ENCODE measurements at regions not wholly inside any gene's neighbourhood (a gene's known extent, or its start where the extent isn't known, plus 50 kb on each side); places are given as distances from the start of the nearest gene placed in this dataset.
"Not testable (repeated sequence)": the region's sequence is repeated elsewhere in the genome, so short reads cannot be mapped to it uniquely, and the experiment has no call there.

DNA sequence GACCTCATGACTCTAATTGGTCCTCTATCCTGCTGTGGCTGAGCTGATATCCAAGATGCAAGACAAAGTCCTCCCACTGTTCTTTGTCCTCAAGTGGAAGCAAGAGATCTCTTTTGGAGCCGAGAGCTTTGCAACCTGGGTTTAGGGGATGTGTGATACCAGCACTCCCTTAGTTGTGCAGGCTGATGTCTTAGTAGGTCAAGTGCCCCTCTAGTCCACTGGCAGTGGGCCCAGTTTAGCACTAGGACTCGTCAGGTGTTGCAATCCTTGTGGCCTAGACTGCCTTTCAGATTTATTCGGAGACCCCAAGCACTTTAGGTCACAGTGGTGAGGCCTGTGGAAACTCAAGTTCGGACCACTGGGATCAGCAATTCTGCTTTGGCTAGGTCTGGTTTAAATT lies 64.0 kb downstream of the GPRASP3 start:
- DNase-seq: no peak

- DNase-seq: no peak
Observed at GRCh38 chrX:102787283-102787682, 66.7 kb downstream of the GPRASP3 start.

GRCh38 chrX:102808336-102808735 lies 87.8 kb downstream of the GPRASP3 start:
- no peak for DNase-seq

GRCh38 chrX:102818269-102818668 lies 97.7 kb downstream of the GPRASP3 start:
- DNase-seq: not testable (repeated sequence)

GRCh38 chrX:102832661-102833060 lies 104.4 kb upstream of the RAB40AL start:
- no peak for DNase-seq

DNA sequence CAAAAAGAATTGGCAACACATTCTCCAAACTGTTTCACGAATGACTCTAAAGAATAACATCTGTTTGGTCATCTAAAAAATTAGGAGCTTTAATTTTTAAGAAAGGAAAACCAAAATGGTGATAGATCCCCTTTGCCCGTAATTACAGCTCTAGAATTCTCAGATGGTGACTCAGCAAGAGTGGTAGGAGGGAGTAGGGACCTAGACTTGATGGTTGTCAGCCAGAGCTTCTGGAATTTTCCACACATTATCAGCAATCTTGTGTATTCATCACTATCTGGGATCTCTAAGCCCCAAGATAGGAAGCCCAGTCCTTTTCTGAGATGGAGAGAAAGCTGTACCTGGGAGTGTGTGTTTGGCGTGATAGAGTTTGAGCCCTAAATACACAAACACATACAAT lies 103.9 kb upstream of the RAB40AL start:
- no peak for DNase-seq

DNA sequence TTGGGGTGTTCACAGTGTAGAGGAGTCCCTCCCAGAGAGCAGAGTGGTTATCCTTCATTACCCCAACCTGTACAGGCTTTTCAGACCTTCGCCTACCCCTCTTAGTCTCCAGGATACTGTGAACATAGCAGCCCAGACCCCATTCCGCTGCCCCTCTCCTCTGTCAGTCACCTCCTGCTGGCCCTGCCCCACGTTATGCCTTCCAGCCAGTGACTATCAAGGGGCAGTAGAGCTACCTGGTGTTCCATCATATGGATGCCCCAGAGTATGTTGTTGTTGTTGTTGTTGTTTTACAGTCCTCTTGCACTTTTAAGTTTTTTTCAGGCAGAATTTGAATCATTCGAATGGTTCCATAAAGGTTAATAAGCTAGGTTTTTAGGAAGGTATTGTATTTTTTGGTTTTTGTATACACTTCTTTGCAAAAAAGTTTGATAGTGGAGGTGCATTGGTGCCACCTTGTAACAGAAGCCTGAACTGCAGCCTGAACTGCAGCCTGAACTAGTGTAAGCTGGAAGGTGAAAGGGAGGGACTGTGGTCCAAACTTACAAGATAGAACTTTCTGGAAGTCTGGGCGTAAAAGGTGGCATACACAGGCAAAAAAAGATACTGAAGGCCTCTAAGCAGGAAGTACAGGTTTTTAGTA lies 101.4 kb upstream of the RAB40AL start:
- no peak for DNase-seq

DNA sequence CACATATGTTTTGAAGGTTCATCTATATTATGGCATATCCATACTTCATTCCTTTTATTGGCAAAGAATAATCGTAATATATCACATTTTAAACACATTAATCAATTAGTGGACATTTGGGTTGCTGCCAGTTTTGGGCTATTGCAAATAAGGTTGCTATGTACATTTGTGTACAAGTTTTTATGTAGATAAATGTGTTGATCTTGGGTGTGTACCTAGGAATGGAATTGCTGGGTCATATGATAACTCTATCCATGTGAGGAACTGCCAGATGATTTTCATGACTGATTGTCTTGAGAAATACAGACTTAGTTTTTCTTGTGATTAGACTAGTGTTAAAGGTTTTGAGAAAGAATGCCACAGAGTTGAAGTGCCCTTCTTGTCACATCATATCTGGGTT lies 99.2 kb upstream of the RAB40AL start:
- no peak for DNase-seq

GRCh38 chrX:102840871-102841705 lies 96.0 kb upstream of the RAB40AL start:
- no peak for DNase-seq

GRCh38 chrX:102841706-102842003 lies 95.4 kb upstream of the RAB40AL start:
- no peak for DNase-seq

DNA sequence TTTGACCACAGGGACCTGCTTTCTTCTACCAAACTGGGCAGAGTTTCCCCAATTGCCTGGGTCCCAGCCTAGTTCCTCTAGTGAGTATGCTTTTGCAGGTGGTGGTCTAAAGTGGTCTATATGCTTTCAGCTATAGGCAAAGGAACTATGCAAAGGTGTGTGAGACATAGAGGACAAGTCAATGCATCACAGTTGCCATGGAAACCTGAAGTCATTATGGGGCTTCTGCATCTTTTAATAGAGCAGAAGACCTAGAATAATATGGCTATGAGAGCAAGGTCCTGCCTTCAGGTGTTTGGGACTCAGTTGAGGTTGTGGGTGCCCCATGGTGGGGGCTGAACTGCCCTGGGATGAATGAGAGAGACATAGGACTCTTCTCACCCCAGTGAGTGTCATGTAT lies 92.1 kb upstream of the RAB40AL start:
- no peak for DNase-seq

DNA sequence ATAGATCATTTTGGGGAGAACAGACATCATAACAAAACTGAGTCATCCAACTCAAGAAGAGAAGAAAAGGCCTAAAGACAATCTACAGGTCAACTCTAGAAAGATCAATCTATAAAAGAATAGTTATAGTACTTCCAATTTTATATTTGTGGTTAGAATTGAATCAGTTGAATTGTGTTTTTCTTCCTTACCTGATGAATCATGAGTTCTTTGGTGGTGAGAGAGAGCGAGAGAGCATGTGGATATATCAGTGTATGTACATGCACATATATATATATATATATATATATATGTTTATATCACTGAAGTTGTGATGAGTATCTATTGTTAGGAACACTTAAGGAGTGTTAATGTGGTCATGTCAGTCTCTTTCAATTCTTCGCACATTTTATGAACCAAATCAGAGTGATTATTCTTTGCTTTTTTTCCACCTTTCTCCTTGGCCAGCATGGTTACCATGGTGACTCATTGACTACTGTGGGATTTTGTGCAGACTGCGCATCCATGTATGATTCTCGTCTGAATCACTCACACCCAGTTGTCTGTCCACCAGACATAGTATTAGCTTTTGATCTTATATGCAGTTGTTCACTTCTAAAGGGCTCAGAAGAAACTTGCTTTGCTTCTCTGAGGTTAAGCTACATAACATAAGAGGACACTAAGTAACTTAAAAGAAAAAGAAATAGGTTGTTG lies 90.4 kb upstream of the RAB40AL start:
- DNase-seq: no peak

- DNase-seq: no peak
Observed at GRCh38 chrX:102847362-102847761, 89.7 kb upstream of the RAB40AL start.

GRCh38 chrX:102849396-102849795 lies 87.7 kb upstream of the RAB40AL start:
- DNase-seq: no peak

GRCh38 chrX:102858826-102859549 lies 78.1 kb upstream of the RAB40AL start:
- DNase-seq: not testable (repeated sequence)

- no peak for DNase-seq
Observed at GRCh38 chrX:102859550-102859871, 77.6 kb upstream of the RAB40AL start.

- DNase-seq: no peak
Observed at GRCh38 chrX:102860235-102860634, 76.8 kb upstream of the RAB40AL start.

GRCh38 chrX:102863735-102864134 lies 73.3 kb upstream of the RAB40AL start:
- DNase-seq: peak; percentile 74

DNA sequence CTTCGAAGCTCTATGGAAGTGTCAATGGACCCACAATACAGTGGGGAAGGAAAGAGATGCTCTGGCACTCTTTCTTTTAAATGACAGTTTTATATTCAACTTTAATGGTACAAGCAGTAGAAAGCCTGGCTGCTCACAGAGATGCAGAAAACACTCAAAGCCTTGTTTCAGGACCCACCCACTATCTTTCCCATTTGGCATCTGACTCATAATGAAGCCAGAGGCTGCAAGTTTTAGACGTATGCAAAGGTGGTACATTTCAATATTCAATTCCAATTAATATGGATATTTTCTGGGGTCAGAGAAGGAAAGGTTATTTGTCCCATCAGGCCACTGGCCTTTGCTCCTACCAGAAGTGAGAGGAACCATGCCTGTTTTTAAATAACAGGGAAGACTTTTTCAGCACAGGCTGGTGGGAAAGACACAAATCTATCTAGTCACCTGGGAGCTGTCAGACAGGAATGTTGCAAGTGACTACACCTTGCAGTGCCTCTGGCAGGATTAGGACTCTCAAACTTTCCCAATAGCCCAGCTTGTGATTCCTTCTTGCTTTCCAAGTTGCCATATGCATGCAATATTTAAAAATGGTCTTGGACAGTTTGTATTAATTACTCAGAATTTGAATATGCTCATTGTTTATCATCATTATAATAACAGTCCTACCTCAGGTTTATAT lies 70.0 kb upstream of the RAB40AL start:
- DNase-seq: no peak

DNA sequence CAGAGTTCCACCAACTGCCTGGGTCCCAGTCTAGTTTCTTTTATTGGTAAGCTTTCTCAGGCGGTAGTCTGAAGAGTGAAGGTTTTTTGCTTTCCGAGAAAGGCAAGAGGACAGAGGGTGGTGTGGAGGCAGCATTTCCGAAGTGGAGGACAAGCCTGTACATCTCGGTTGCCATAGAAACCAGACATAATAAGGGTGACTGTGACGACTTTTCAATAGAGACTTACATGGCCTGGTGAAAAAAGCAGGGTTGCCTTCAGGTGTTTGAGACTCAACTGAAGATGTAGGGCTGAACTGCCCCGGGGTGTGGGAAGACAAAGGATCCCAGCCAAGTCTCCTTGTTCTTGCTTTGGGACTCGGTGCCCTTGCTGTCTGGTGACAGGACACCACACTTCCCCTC lies 53.6 kb upstream of the RAB40AL start:
- no peak for DNase-seq

Data from left kidney (tissue), 1 donor.